ENCODE measurements at regions not wholly inside any gene's neighbourhood (a gene's known extent, or its start where the extent isn't known, plus 50 kb on each side); places are given as distances from the start of the nearest gene placed in this dataset.

DNA sequence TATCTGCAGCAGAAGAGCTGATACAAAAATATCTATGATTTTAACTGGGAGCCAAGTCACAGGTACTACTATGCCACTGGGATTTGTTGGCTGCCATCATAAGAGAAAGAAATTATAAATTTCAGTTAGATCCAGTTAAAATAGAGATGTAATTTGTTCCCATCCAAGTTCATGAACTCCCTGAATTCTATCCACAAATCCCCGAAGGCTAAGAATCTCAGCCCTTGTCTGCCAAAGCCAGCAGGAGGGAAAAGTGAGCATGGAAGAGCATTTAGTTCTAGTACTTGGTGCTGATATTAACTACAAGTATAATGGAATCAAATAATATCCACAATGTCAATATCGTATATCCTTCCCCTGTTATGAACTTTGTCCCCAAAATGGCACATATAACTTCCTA, 801.1 kb upstream of the CXADR start:
- TF ChIP-seq, protein P1, sequence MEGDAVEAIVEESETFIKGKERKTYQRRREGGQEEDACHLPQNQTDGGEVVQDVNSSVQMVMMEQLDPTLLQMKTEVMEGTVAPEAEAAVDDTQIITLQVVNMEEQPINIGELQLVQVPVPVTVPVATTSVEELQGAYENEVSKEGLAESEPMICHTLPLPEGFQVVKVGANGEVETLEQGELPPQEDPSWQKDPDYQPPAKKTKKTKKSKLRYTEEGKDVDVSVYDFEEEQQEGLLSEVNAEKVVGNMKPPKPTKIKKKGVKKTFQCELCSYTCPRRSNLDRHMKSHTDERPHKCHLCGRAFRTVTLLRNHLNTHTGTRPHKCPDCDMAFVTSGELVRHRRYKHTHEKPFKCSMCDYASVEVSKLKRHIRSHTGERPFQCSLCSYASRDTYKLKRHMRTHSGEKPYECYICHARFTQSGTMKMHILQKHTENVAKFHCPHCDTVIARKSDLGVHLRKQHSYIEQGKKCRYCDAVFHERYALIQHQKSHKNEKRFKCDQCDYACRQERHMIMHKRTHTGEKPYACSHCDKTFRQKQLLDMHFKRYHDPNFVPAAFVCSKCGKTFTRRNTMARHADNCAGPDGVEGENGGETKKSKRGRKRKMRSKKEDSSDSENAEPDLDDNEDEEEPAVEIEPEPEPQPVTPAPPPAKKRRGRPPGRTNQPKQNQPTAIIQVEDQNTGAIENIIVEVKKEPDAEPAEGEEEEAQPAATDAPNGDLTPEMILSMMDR (IDR thresholded peaks at IDR 0.05), result no peak
- TF ChIP-seq POLR2A (IDR thresholded peaks at IDR 0.05) (no peak), EP300 (IDR thresholded peaks at IDR 0.05) (no peak)
